H9 (cell line): ENCODE measurements at regions not wholly inside any gene's neighbourhood (a gene's known extent, or its start where the extent isn't known, plus 50 kb on each side); places are given as distances from the start of the nearest gene placed in this dataset.

Source experiments
- DNase-seq: peaks from one replicate; pipeline ENCODE4 v3.0.0-alpha.2; 2017
- H2AFZ ChIP-seq: one replicate; pipeline ENCODE4 v1.6.1; 2013; ENCODE audit warnings: mild to moderate bottlenecking, low read length, control low read depth, moderate library complexity
- H2AK5ac ChIP-seq: 2 replicates; pipeline ENCODE4 v1.6.1; 2013; ENCODE audit warnings: low read length, control low read depth, mixed read lengths; ENCODE audit not compliant: insufficient read length
- H2BK120ac ChIP-seq: one replicate; pipeline ENCODE4 v1.6.1; 2013; ENCODE audit warnings: low read depth, mild to moderate bottlenecking, low read length, control low read depth, inconsistent platforms; ENCODE audit not compliant: poor library complexity, severe bottlenecking
- H2BK12ac ChIP-seq: 2 replicates; pipeline ENCODE4 v1.6.1; 2013; ENCODE audit warnings: low read length, control low read depth, mixed read lengths, low read depth; ENCODE audit not compliant: insufficient read length
- H2BK15ac ChIP-seq: 2 replicates; pipeline ENCODE4 v1.6.1; 2013; ENCODE audit warnings: low read depth, low read length, control low read depth
- H2BK20ac ChIP-seq: one replicate; pipeline ENCODE4 v1.6.1; 2013; ENCODE audit warnings: low read depth, mild to moderate bottlenecking, low read length, control low read depth, inconsistent platforms; ENCODE audit not compliant: poor library complexity, severe bottlenecking
- H2BK5ac ChIP-seq: 2 replicates; pipeline ENCODE4 v1.6.1; 2013; ENCODE audit warnings: low read length, control low read depth, mixed read lengths; ENCODE audit not compliant: insufficient read length
- H3K14ac ChIP-seq: 2 replicates; pipeline ENCODE4 v1.6.1; 2013; ENCODE audit warnings: low read length, control low read depth; ENCODE audit not compliant: insufficient read depth
- H3K18ac ChIP-seq: 2 replicates; pipeline ENCODE4 v1.6.1; 2013; ENCODE audit warnings: low read depth, mild to moderate bottlenecking, mixed read lengths, low read length, control low read depth; ENCODE audit not compliant: insufficient read length
- H3K23ac ChIP-seq: 2 replicates; pipeline ENCODE4 v1.6.1; 2013; ENCODE audit warnings: low read length, control low read depth, mixed read lengths, low read depth; ENCODE audit not compliant: insufficient read length
- H3K23me2 ChIP-seq: 2 replicates; pipeline ENCODE4 v1.6.1; 2013; ENCODE audit warnings: low read depth, mild to moderate bottlenecking, mixed read lengths, low read length, control low read depth; ENCODE audit not compliant: insufficient read length, poor library complexity, severe bottlenecking
- H3K27ac ChIP-seq: 2 replicates; pipeline ENCODE4 v1.5.1; 2013; ENCODE audit warnings: low read length, control low read depth, mixed read lengths, low read depth; ENCODE audit not compliant: insufficient read length
- H3K27me3 ChIP-seq: 2 replicates; pipeline ENCODE4 v1.6.1; 2013; ENCODE audit warnings: low read length, control low read depth, inconsistent platforms; ENCODE audit not compliant: insufficient read depth
- H3K4ac ChIP-seq: 2 replicates; pipeline ENCODE4 v1.6.1; 2013; ENCODE audit warnings: low read depth, mild to moderate bottlenecking, control low read depth, inconsistent platforms, low read length, moderate library complexity
- H3K4me1 ChIP-seq: 2 replicates; pipeline ENCODE4 v1.6.1; 2013; ENCODE audit warnings: low read length, control low read depth, inconsistent platforms; ENCODE audit not compliant: insufficient read depth
- H3K4me2 ChIP-seq: 2 replicates; pipeline ENCODE4 v1.6.1; 2013; ENCODE audit warnings: low read length, control low read depth, mixed read lengths; ENCODE audit not compliant: insufficient read length, insufficient read depth
- H3K56ac ChIP-seq: 2 replicates; pipeline ENCODE4 v1.6.1; 2013; ENCODE audit warnings: low read depth, mild to moderate bottlenecking, mixed read lengths, low read length, control low read depth; ENCODE audit not compliant: insufficient read length
- H3K79me1 ChIP-seq: 2 replicates; pipeline ENCODE4 v1.6.1; 2013; ENCODE audit warnings: low read depth, mild to moderate bottlenecking, moderate library complexity, low read length, control low read depth, inconsistent platforms; ENCODE audit not compliant: insufficient read depth, poor library complexity, severe bottlenecking
- H3K79me2 ChIP-seq: 2 replicates; pipeline ENCODE4 v1.6.1; 2013; ENCODE audit warnings: low read length, control low read depth, inconsistent platforms; ENCODE audit not compliant: insufficient read depth
- H3K9ac ChIP-seq: 2 replicates; pipeline ENCODE4 v1.6.1; 2013; ENCODE audit warnings: low read length, control low read depth, mixed read lengths; ENCODE audit not compliant: insufficient read length; ENCODE audit errors: extremely low read depth
- H3K9me3 ChIP-seq: one replicate; pipeline ENCODE4 v1.6.1; 2013; ENCODE audit warnings: low read depth, low read length, inconsistent platforms; ENCODE audit not compliant: control insufficient read depth
- H3T11ph ChIP-seq: one replicate; pipeline ENCODE4 v1.6.1; 2013; ENCODE audit warnings: mild to moderate bottlenecking, low read length, control low read depth, inconsistent platforms
- H4K20me1 ChIP-seq: one replicate; pipeline ENCODE4 v1.6.1; 2013; ENCODE audit not compliant: control insufficient read depth, insufficient read length, insufficient read depth
- H4K5ac ChIP-seq: 2 replicates; pipeline ENCODE4 v1.6.1; 2013; ENCODE audit warnings: low read depth, mild to moderate bottlenecking, mixed read lengths, low read length, control low read depth; ENCODE audit not compliant: insufficient read length
- H4K8ac ChIP-seq: replicated peaks from 2 replicates; pipeline ENCODE4 v1.6.1; 2013; ENCODE audit warnings: low read length, control low read depth, mixed read lengths, low read depth; ENCODE audit not compliant: insufficient read length
- H4K91ac ChIP-seq: 2 replicates; pipeline ENCODE4 v1.6.1; 2013; ENCODE audit warnings: low read depth, mild to moderate bottlenecking, moderate library complexity, mixed read lengths, low read length, control low read depth; ENCODE audit not compliant: insufficient read length
- H3K27ac Mint-ChIP-seq, 3 experiments: 2 replicates in 2 of 3; 3 replicates in 1 of 3; pipeline ENCODE4 v1.8.0; 2020 to 2021; ENCODE audit warnings: mixed read lengths in 3 of 3, mild to moderate bottlenecking in 1 of 3, moderate library complexity in 1 of 3
- H3K27me3 Mint-ChIP-seq: 2 replicates; pipeline ENCODE4 v1.8.0; 2021; ENCODE audit warnings: low read depth, mild to moderate bottlenecking, moderate library complexity, mixed read lengths
- H3K36me3 Mint-ChIP-seq, 3 experiments: 2 replicates in 2 of 3; 3 replicates in 1 of 3; pipeline ENCODE4 v1.8.0; 2020 to 2021; ENCODE audit warnings: low read depth in 3 of 3, mixed read lengths in 3 of 3; ENCODE audit not compliant: insufficient read depth in 1 of 3
- H3K4me1 Mint-ChIP-seq, 2 experiments: 2 replicates each; pipeline ENCODE4 v1.8.0; 2020; ENCODE audit warnings: mixed read lengths in 2 of 2
- H3K4me3 Mint-ChIP-seq, 2 experiments: 2 replicates in 1 of 2; 3 replicates in 1 of 2; pipeline ENCODE4 v1.8.0; 2020 to 2021; ENCODE audit warnings: mild to moderate bottlenecking in 2 of 2, mixed read lengths in 2 of 2, moderate library complexity in 1 of 2
- H3K9me3 Mint-ChIP-seq, 2 experiments: 2 replicates in 1 of 2; 3 replicates in 1 of 2; pipeline ENCODE4 v1.8.0; 2020; ENCODE audit warnings: mild to moderate bottlenecking in 2 of 2, mixed read lengths in 2 of 2, moderate library complexity in 1 of 2
- CTCF ChIP-seq: fragments of 200-600 bp; sonication (generic); conservative IDR thresholded peaks from 3 replicates; pipeline ENCODE4 v1.8.0; 2021; ENCODE audit warnings: antibody characterized with exemption, mild to moderate bottlenecking
- WGBS: extraction: QIAGEN DNeasy Blood & Tissue Kit; methylation state at CpG from one replicate; pipeline ENCODE4 v1.1.7; 2013; ENCODE audit warnings: missing lambda C conversion rate, low lambda C conversion rate, mixed read lengths; ENCODE audit not compliant: insufficient read length; ENCODE audit errors: extremely low coverage; 5-methylcytosine and 5-hydroxymethylcytosine counted together

- Histone ChIP-seq H4K5ac (no peak overlapping the region), H2BK15ac (no peak overlapping the region), H3K56ac (no peak overlapping the region), H3K79me1 (no peaks in the 10 kb centered on the region), H2AK5ac (no peak overlapping the region), H3K9me3 (no peaks in the 10 kb centered on the region), H3K18ac (no peak overlapping the region), H4K20me1 (no peaks in the 10 kb centered on the region), H4K8ac (no peak overlapping the region), H3K79me2 (no peaks in the 10 kb centered on the region), H3K4me1 (no peaks in the 10 kb centered on the region; the same call in 1 of the 2 replicates), H3K4ac (no peak overlapping the region), H4K91ac (no peak overlapping the region), H2BK120ac (no peak overlapping the region), H3K9ac (no peak overlapping the region), H3K23me2 (no peaks in the 10 kb centered on the region), H3K23ac (no peak overlapping the region), H3K27ac (no peak overlapping the region), H3K14ac (no peak overlapping the region), H2BK5ac (no peak overlapping the region), H2AFZ (no peak overlapping the region), H2BK12ac (no peak overlapping the region), H2BK20ac (no peak overlapping the region), H3T11ph (no peak overlapping the region), H3K4me2 (no peak overlapping the region), H3K27me3 (no peaks in the 10 kb centered on the region)
- no peaks in the 10 kb centered on the region for H3K36me3 Mint-ChIP-seq
- TF ChIP-seq CTCF = no peak
- no peaks in the 10 kb centered on the region for H3K27me3 Mint-ChIP-seq
- no peak for DNase-seq
- no CpG with 5 or more reads among the region's 2 CpGs for WGBS
- no peak overlapping the region for H3K4me3 Mint-ChIP-seq
- no peaks in the 10 kb centered on the region; a peak in 1 of 5 replicates for H3K9me3 Mint-ChIP-seq
- H3K27ac Mint-ChIP-seq = no peak overlapping the region; a peak in 1 of 7 replicates
- peaks cover 5 to 6% of the 10 kb centered on the region in 2 experiments; a peak in 3 of 4 replicates for H3K4me1 Mint-ChIP-seq
Measured at GRCh38 chr7:91717681-91718470, 162.6 kb downstream of the MTERF1 start.
